GM23338 (cell line): ENCODE measurements at regions not wholly inside any gene's neighbourhood (a gene's known extent, or its start where the extent isn't known, plus 50 kb on each side); places are given as distances from the start of the nearest gene placed in this dataset.

Experiments
- ATAC-seq: fragments of 200-7000 bp; cut with Tn5 transposase; 3 replicates; pipeline ENCODE4 v1.9.1; 2020
- DNase-seq: peaks from one replicate; pipeline ENCODE4 v3.0.0-alpha.2; 2015; ENCODE audit warnings: low spot score
- H2AFZ ChIP-seq: fragments of 200-600 bp; sonication (generic); 2 replicates; pipeline ENCODE4 v1.8.0; 2016; ENCODE audit warnings: antibody characterized with exemption, mild to moderate bottlenecking, moderate library complexity
- H3F3A ChIP-seq: fragments of 200-600 bp; sonication (generic); replicated peaks from 2 replicates; pipeline ENCODE4 v1.8.0; 2017; ENCODE audit warnings: antibody characterized with exemption, mixed run types, low read depth
- H3K27ac ChIP-seq: fragments of 200-600 bp; sonication (generic); 2 replicates; pipeline ENCODE4 v1.6.1; 2016; ENCODE audit warnings: low read depth
- H3K27me3 ChIP-seq: fragments of 200-600 bp; sonication (generic); 2 replicates; pipeline ENCODE4 v1.8.0; 2016; ENCODE audit warnings: mild to moderate bottlenecking, mixed run types, moderate library complexity; ENCODE audit not compliant: insufficient read depth
- H3K36me3 ChIP-seq: fragments of 200-600 bp; sonication (generic); 2 replicates; pipeline ENCODE4 v1.8.0; 2016; ENCODE audit warnings: mild to moderate bottlenecking; ENCODE audit not compliant: insufficient read depth
- H3K4me1 ChIP-seq: fragments of 200-600 bp; sonication (generic); 2 replicates; pipeline ENCODE4 v1.8.0; 2016; ENCODE audit warnings: mild to moderate bottlenecking, moderate library complexity; ENCODE audit not compliant: insufficient read depth
- H3K4me2 ChIP-seq: fragments of 200-600 bp; sonication (generic); 2 replicates; pipeline ENCODE4 v1.7.1; 2017; ENCODE audit warnings: mixed run types
- H3K4me3 ChIP-seq: fragments of 200-600 bp; sonication (generic); 2 replicates; pipeline ENCODE4 v1.6.1; 2016; ENCODE audit warnings: mixed run types
- H3K79me2 ChIP-seq: fragments of 200-600 bp; sonication (generic); replicated peaks from 2 replicates; pipeline ENCODE4 v1.8.0; 2017; ENCODE audit warnings: mild to moderate bottlenecking; ENCODE audit not compliant: insufficient read depth
- H3K9me2 ChIP-seq: fragments of 200-600 bp; sonication (generic); 2 replicates; pipeline ENCODE4 v1.8.0; 2017; ENCODE audit not compliant: insufficient read depth
- H4K20me1 ChIP-seq: fragments of 200-600 bp; sonication (generic); replicated peaks from 2 replicates; pipeline ENCODE4 v1.8.0; 2017; ENCODE audit warnings: mild to moderate bottlenecking; ENCODE audit not compliant: insufficient read depth
- H3K27ac Mint-ChIP-seq: 2 replicates; pipeline ENCODE4 v1.8.0; 2020; ENCODE audit warnings: inconsistent platforms, mild to moderate bottlenecking, moderate library complexity, mixed read lengths
- H3K27me3 Mint-ChIP-seq: 3 replicates; pipeline ENCODE4 v1.8.0; 2022; ENCODE audit warnings: low read depth, mild to moderate bottlenecking, moderate library complexity, mixed read lengths, inconsistent platforms; ENCODE audit not compliant: insufficient read depth, poor library complexity
- H3K36me3 Mint-ChIP-seq: 3 replicates; pipeline ENCODE4 v1.8.0; 2021; ENCODE audit warnings: low read depth, mild to moderate bottlenecking, inconsistent platforms, moderate library complexity, mixed read lengths
- H3K4me1 Mint-ChIP-seq: 3 replicates; pipeline ENCODE4 v1.8.0; 2020; ENCODE audit warnings: mild to moderate bottlenecking, inconsistent platforms, mixed read lengths
- H3K4me3 Mint-ChIP-seq: 3 replicates; pipeline ENCODE4 v1.8.0; 2021; ENCODE audit warnings: moderate library complexity, mild to moderate bottlenecking, inconsistent platforms, mixed read lengths
- H3K9me3 Mint-ChIP-seq: 3 replicates; pipeline ENCODE4 v1.8.0; 2020; ENCODE audit warnings: moderate library complexity, mild to moderate bottlenecking, inconsistent platforms, mixed read lengths
- CREB1 ChIP-seq: fragments of 250-450 bp; sonication (Bioruptor Pico); IDR thresholded peaks from 2 replicates; pipeline ENCODE4 v1.5.0; 2020; ENCODE audit warnings: low read depth, mild to moderate bottlenecking, moderate library complexity
- ETS1 ChIP-seq: IDR thresholded peaks from 2 replicates; pipeline ENCODE4 v1.6.1; 2016; ENCODE audit warnings: antibody characterized with exemption
- EZH2 ChIP-seq: fragments of 200-600 bp; sonication (generic); IDR thresholded peaks from one replicate; pipeline ENCODE4 v1.8.0; 2017; ENCODE audit warnings: antibody characterized with exemption, mild to moderate bottlenecking, low read depth; ENCODE audit not compliant: unreplicated experiment
- EZH2phosphoT487 ChIP-seq: fragments of 200-600 bp; sonication (generic); IDR thresholded peaks from one replicate; pipeline ENCODE4 v1.8.1; 2018; ENCODE audit warnings: antibody characterized with exemption; ENCODE audit not compliant: unreplicated experiment
- JUNB ChIP-seq: IDR thresholded peaks from one replicate; pipeline ENCODE4 v1.6.1; 2016; ENCODE audit warnings: antibody characterized with exemption; ENCODE audit not compliant: unreplicated experiment
- NANOG ChIP-seq: IDR thresholded peaks from 2 replicates; pipeline ENCODE4 v1.6.1; 2016; ENCODE audit warnings: antibody characterized with exemption, borderline replicate concordance
- REST ChIP-seq: IDR thresholded peaks from one replicate; pipeline ENCODE4 v1.6.1; 2018; ENCODE audit warnings: antibody characterized with exemption; ENCODE audit not compliant: unreplicated experiment
- STAT1 ChIP-seq: IDR thresholded peaks from one replicate; pipeline ENCODE4 v1.6.1; 2016; ENCODE audit warnings: antibody characterized with exemption; ENCODE audit not compliant: unreplicated experiment
- TF ChIP-seq, protein P1 (sequence below): fragments of 250-450 bp; sonication (Bioruptor Pico); IDR thresholded peaks from 2 replicates; pipeline ENCODE4 v1.5.0; 2020; ENCODE audit warnings: mild to moderate bottlenecking, moderate library complexity

DNA sequence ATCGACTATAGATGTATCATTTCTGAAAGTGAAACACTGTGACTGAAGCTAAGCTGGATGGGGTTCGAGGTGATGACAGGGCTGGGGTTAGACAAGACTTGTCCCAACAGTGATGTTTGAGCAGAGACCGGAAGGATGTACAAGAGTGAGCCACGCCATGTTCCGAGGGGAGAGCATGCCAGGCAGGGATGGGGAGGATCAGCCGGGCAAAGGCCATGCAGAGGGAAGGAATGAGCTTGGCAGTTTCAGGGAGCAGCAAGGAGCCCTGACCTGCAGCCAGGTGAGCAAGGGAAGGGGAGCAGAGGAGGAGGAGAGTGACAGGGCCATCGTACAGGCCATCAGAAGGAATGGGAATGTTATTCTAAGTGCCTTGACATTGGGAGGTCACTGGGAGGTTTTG is 114.9 kb upstream of the GPR26 start (continued):
- TF ChIP-seq, protein P1, sequence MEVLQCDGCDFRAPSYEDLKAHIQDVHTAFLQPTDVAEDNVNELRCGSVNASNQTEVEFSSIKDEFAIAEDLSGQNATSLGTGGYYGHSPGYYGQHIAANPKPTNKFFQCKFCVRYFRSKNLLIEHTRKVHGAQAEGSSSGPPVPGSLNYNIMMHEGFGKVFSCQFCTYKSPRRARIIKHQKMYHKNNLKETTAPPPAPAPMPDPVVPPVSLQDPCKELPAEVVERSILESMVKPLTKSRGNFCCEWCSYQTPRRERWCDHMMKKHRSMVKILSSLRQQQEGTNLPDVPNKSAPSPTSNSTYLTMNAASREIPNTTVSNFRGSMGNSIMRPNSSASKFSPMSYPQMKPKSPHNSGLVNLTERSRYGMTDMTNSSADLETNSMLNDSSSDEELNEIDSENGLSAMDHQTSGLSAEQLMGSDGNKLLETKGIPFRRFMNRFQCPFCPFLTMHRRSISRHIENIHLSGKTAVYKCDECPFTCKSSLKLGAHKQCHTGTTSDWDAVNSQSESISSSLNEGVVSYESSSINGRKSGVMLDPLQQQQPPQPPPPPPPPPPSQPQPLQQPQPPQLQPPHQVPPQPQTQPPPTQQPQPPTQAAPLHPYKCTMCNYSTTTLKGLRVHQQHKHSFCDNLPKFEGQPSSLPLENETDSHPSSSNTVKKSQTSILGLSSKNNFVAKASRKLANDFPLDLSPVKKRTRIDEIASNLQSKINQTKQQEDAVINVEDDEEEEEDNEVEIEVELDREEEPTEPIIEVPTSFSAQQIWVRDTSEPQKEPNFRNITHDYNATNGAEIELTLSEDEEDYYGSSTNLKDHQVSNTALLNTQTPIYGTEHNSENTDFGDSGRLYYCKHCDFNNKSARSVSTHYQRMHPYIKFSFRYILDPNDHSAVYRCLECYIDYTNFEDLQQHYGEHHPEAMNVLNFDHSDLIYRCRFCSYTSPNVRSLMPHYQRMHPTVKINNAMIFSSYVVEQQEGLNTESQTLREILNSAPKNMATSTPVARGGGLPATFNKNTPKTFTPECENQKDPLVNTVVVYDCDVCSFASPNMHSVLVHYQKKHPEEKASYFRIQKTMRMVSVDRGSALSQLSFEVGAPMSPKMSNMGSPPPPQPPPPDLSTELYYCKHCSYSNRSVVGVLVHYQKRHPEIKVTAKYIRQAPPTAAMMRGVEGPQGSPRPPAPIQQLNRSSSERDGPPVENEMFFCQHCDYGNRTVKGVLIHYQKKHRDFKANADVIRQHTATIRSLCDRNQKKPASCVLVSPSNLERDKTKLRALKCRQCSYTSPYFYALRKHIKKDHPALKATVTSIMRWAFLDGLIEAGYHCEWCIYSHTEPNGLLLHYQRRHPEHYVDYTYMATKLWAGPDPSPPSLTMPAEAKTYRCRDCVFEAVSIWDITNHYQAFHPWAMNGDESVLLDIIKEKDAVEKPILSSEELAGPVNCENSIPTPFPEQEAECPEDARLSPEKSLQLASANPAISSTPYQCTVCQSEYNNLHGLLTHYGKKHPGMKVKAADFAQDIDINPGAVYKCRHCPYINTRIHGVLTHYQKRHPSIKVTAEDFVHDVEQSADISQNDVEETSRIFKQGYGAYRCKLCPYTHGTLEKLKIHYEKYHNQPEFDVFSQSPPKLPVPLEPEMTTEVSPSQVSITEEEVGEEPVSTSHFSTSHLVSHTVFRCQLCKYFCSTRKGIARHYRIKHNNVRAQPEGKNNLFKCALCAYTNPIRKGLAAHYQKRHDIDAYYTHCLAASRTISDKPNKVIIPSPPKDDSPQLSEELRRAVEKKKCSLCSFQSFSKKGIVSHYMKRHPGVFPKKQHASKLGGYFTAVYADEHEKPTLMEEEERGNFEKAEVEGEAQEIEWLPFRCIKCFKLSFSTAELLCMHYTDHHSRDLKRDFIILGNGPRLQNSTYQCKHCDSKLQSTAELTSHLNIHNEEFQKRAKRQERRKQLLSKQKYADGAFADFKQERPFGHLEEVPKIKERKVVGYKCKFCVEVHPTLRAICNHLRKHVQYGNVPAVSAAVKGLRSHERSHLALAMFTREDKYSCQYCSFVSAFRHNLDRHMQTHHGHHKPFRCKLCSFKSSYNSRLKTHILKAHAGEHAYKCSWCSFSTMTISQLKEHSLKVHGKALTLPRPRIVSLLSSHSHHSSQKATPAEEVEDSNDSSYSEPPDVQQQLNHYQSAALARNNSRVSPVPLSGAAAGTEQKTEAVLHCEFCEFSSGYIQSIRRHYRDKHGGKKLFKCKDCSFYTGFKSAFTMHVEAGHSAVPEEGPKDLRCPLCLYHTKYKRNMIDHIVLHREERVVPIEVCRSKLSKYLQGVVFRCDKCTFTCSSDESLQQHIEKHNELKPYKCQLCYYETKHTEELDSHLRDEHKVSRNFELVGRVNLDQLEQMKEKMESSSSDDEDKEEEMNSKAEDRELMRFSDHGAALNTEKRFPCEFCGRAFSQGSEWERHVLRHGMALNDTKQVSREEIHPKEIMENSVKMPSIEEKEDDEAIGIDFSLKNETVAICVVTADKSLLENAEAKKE (CRISPR knock-in tag): no peak

- Histone ChIP-seq H3K4me2 (no peak overlapping the region), H3F3A (no peaks in the 10 kb centered on the region), H3K9me2 (no peaks in the 10 kb centered on the region; the same call in 1 of the 2 replicates), H2AFZ (no peak overlapping the region), H3K79me2 (no peaks in the 10 kb centered on the region), H3K4me3 (no peak overlapping the region), H3K4me1 (no peaks in the 10 kb centered on the region), H3K36me3 (no peaks in the 10 kb centered on the region), H3K27me3 (no peaks in the 10 kb centered on the region), H4K20me1 (no peaks in the 10 kb centered on the region), H3K27ac (no peak overlapping the region)
- DNase-seq: no peak
- Mint-ChIP-seq H3K4me3 (no peak overlapping the region), H3K27me3 (peaks cover 2% of the 10 kb centered on the region), H3K9me3 (no peaks in the 10 kb centered on the region), H3K4me1 (peaks cover 10% of the 10 kb centered on the region; the same call in 2 of the 3 replicates), H3K36me3 (no peaks in the 10 kb centered on the region), H3K27ac (no peak overlapping the region)
- ATAC-seq: no peak
- no peak for TF ChIP-seq JUNB
- TF ChIP-seq CREB1 (CRISPR knock-in tag): no peak
- no peak for TF ChIP-seq EZH2phosphoT487
- TF ChIP-seq REST: no peak
- no peak for TF ChIP-seq EZH2
- TF ChIP-seq STAT1: no peak
- no peak for TF ChIP-seq NANOG
- TF ChIP-seq ETS1: no peak
Measured at GRCh38 chr10:123552760-123553554, 113.2 kb upstream of the GPR26 start.
